Stimulated activated CD4-positive, alpha-beta T cell treated with anti-CD3 and anti-CD28 coated beads, Interleukin-12 subunit alpha, Interleukin-12 subunit beta, amount 100 ng/mL, for 4 hours (primary cell): ENCODE measurements at regions not wholly inside any gene's neighbourhood (a gene's known extent, or its start where the extent isn't known, plus 50 kb on each side); places are given as distances from the start of the nearest gene placed in this dataset.

Experiments used
- DNase-seq: peaks from one replicate; pipeline ENCODE4 v3.0.0-alpha.2; 2020

GRCh38 chr7:52325237-52325636 lies 710.2 kb upstream of the POM121L12 start:
- DNase-seq = no peak

DNA sequence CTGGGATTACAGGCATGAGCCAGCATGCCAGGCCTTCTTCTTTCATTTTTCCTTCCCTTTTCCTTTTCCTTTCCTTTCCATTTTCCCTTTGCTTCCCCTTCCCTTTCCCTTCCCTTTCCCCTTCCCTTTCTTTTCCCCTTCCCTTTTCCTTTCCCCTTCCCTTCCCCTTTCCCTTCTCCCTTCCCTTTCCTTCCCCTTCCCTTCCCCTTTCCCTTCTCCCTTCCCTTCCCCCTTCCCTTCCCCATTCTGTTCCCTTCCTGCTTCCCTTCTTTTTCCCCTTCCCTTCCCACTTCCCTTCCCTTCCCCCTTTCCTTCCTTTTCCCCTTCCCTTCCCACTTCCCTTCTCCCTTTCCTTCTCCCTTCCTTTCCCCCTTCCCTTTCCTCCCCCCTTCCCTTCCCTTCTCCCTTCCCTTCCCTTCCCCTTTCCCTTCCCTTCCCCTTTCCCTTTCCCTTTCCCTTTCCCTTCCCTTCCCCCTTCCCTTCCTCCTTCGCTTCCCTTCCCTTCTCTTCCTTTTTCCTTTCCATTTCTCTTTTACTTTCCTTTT lies 712.2 kb upstream of the POM121L12 start:
- DNase-seq = no peak

GRCh38 chr7:52320610-52321009 lies 714.8 kb upstream of the POM121L12 start:
- no peak for DNase-seq

GRCh38 chr7:52317921-52318320 lies 717.5 kb upstream of the POM121L12 start:
- DNase-seq = no peak

- no peak for DNase-seq
Measured at GRCh38 chr7:52311886-52312285, 723.5 kb upstream of the POM121L12 start.

- no peak for DNase-seq
Measured at GRCh38 chr7:52309631-52310030, 725.8 kb upstream of the POM121L12 start.

DNA sequence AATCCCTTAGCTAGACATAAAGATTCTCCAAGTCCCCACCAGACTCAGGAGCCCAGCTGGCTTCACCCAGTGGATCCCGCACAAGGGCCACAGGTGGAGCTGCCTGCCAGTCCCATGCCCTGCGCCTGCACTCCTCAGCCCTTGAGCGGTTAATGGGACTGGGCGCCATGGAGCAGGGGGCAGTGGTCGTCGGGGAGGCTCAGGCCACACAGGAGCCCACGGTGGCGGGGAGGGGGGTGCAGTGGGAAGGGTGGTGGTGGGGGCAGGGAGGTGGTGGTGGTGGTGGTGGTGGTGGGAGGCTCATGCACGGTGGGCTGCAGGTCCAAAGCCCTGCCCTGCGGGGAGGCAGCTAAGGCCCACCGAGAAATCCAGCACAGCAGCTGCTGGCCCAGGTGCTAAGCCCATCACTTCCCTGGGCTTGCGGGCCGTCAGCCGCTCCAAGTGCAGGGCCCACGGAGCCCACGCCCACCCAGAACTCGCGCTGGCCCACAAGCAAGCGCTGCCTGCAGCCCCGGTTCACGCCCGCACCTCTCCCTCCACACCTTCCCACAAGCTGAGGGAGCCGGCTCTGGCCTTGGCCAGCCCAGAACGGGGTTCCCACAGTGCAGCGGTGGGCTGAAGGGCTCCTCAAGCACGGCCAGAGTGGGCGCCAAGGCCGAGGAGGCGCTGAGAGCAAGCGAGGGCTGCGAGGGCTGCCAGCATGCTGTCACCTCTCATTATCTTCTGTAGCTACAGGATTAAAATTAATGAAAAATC lies 732.5 kb upstream of the POM121L12 start:
- DNase-seq = no peak

DNA sequence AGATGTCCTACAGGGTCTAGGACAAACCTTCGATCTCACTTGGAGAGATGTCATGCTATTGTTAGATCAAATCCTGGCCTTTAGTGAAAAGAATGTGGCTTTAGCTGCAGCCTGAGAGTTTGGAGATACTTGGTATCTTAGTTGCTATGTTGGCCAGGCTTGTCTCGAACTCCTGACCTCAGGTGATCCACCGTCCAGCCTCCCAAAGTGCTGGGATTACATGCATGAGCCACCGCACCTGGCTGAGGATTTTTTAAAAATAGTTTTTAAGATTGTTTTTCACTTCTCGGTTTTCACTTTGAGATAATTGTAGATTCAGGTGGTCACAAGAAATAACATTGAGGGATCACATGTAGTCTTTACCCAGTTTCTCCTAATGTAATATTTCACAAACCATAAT lies 738.3 kb upstream of the POM121L12 start:
- no peak for DNase-seq

GRCh38 chr7:52294942-52295341 lies 740.5 kb upstream of the POM121L12 start:
- no peak for DNase-seq

- no peak for DNase-seq
Measured at GRCh38 chr7:52289247-52289646, 746.2 kb upstream of the POM121L12 start.

GRCh38 chr7:52287698-52288097 lies 747.7 kb upstream of the POM121L12 start:
- DNase-seq = no peak

DNA sequence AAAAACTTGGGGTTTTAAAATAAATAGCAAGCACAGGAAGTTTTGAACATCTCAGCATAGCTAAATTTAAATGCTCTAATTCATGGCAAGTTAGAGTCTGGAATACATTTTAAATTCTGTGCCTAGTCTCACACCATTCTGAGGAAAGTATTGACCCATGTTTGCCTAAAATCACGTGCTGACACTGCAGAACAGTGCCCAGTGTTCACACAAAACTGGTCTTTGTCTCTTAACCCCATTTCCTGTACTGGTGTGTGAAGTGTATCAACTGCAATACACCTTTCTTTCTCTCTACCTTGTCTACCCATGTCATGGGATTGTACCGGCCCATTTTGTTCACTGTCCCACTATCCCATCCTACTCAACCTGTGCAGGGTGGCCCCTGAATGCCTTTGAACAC lies 749.7 kb upstream of the POM121L12 start:
- no peak for DNase-seq

- no peak for DNase-seq
Measured at GRCh38 chr7:52283335-52283734, 752.1 kb upstream of the POM121L12 start.

- no peak for DNase-seq
Measured at GRCh38 chr7:52273685-52274610, 761.5 kb upstream of the POM121L12 start.

DNA sequence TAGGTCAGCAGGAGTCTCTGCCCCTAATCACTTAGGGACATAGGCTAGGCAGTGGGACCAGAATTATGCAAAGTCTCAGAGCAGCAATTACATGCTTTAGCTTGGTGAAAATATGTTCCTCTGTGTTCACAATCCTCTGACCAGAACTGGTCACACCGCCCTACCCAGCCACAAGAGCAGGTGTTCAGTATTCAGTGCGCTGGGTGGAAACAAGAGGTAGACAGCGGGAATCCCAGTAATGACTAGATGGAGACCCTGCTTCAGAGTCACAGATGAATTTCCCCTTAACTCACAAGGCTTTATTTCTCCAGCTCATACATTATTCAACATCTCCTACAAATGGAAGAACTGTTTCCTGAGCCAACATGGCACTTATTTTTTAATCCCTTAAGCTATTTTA lies 763.7 kb upstream of the POM121L12 start:
- DNase-seq = no peak

DNA sequence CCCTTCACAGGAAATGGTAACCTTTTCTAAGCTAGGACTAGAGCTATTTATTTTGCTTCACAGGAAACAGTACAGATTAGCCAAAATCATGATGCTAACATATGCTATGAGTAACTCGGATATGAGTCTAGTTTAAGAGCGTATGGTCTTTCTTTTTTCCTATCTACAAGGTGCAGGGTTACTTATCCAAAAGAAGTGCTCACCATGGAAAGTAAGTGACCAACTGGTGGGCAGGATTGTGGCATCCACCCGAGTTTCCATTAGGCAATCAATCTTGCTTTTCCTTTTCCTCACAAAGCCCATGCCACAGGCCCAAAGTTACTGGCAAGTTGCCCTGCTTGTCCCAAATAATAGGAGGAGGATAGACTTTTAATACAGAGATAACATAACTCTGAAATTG lies 765.1 kb upstream of the POM121L12 start:
- no peak for DNase-seq

GRCh38 chr7:52269669-52270068 lies 765.8 kb upstream of the POM121L12 start:
- DNase-seq = no peak

DNA sequence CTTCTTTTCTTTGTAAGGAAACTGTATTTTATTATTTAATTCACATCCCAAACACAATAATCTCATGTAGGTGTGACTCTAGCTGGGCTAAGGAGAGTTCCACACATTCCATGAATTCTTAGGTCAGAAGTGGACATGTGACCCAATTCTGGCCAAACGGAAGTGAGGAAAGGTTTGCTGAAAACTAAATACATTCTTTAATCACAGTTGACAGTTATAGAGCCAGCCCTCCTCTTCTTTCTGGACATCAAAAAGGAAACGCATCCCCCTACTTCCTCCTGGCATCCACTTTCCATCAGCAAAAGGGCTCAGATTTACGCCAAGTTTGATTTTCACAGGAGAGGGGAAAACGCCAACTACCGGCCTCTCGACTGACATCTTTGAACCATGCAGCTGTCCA lies 774.4 kb upstream of the POM121L12 start:
- DNase-seq = no peak

DNA sequence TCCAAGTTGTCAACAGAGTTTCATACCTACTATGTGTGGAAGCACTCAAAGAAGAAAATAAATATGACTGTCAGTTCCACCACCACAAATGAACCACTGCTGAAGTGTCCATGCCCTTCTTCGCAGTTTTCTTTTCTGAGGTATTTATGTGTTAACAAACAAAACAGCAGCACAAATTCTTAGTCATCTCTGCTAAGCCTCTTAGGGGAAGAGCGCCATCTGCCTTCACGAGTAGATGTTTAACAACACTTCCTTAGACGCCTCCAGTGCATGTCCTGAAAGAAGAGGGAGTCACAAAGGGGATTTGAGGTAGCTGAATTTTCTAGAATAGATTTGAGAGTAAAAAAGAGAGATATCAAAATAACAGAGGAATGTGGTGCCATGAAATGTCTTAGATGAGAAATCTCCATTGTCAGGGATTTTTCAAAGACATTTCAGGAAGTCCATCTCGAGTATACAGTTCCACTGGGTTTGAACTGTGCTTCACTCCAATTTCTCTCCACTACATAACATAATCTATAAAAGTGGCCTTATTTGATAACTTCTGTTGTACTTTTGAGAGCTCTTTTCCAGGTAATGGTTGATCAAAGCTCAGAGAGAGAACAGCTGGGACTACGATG lies 775.3 kb upstream of the POM121L12 start:
- DNase-seq = no peak

GRCh38 chr7:52257890-52258289 lies 777.5 kb upstream of the POM121L12 start:
- DNase-seq = no peak

DNA sequence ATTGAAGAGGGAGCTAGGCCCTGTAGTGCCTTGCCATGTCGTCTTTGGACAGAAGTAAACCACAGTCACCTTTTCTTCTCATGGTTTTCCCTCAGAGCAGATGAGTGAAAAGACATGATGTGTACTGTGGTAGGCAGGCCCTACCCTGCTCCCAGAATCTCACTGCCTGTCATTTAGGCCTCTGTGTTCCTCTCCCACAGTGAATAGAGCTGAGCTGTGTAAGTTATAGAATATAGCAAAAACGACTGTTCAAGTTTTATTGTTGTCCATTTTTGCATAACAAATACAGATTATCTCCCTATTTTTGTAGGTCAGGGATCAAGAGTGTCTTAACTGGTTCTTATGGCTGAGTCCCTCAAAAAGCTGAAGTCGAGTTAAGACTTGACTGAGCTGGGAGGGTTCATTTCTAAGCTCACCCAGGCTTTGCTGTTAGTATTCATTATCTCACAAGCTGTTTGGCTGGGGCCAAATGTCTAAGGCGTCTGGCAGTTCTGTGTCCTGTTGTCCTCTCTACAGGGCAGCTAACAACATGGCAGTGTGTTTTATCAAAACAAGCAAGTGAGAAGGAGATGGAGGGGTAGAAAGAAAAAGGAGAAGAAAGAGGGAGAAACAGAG lies 780.9 kb upstream of the POM121L12 start:
- no peak for DNase-seq

DNA sequence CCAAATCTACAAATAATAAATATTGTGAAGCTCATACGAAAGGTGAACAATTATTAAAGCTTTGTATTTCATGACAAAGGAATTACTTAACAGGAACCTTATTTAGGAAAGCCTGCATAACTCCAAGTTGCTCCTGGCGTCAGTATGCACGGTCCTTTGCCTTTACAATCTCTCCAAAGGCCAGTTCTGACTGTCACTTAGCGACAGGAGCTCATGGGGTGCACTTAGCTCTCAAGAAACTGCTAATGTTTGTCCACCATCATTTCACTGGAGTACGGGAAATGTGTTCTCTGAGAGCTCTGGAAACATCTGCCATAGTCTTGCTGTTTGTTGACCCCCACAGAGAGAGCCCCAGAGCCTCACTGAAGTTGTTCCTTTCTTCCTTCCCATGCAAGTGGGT lies 781.5 kb upstream of the POM121L12 start:
- DNase-seq = no peak

- DNase-seq = no peak
Measured at GRCh38 chr7:52249741-52250140, 785.7 kb upstream of the POM121L12 start.
